ENCODE measurements at regions not wholly inside any gene's neighbourhood (a gene's known extent, or its start where the extent isn't known, plus 50 kb on each side); places are given as distances from the start of the nearest gene placed in this dataset.

DNA sequence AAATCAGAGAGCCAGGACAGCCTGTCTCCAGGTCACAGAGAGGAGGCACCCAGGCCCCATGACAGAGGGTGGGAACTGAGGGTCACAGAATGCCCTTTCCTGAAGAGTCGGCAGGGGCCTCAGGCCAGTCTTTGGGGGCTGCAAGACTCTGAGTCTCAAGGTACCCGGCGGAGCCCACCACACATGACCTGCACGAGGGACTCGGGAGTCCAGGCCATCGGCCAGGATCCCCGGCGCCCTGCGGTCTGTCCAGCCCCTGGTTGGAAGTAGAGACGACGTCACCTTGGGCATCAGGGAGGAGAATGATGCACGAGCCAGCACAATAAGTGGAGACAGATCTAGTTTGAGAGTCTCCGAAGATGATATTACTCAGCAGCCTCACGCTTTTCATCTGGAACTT, 234.7 kb upstream of the SDK2 start:
- ChIA-PET POLR2A (no interaction called here), CTCF (no interaction called here)
- Histone ChIP-seq H4K20me1 (ENCODE audit: control insufficient read depth, insufficient read depth, low read length, poor library complexity, severe bottlenecking) (no peaks in the 10 kb centered on the region), H3K27ac (ENCODE audit: low read length in 2 of 2) (no peak overlapping the region), H3K79me2 (ENCODE audit: control insufficient read depth, insufficient read depth, low read length) (no peaks in the 10 kb centered on the region), H3K4me1 (ENCODE audit: control insufficient read depth in 2 of 2, insufficient read depth in 2 of 2, low read length in 2 of 2) (no peaks in the 10 kb centered on the region), H3K27me3 (replicated peaks in 1 of 4; ENCODE audit: control extremely low read depth in 1 of 4, control insufficient read depth in 3 of 4, insufficient read depth in 4 of 4, low read length in 3 of 4) (peaks cover 0 to 2% (median 0%) of the 10 kb centered on the region in 4 experiments), H3K9ac (ENCODE audit: low read length) (no peak overlapping the region), H2AFZ (ENCODE audit: insufficient read depth, low read depth, low read length, poor library complexity, severe bottlenecking) (no peak overlapping the region), H3K4me2 (replicated peaks; ENCODE audit: low read depth, low read length, poor library complexity, severe bottlenecking) (no peak overlapping the region), H3K9me3 (ENCODE audit: control extremely low read depth in 1 of 3, control insufficient read depth in 2 of 3, insufficient read depth in 1 of 3, low read length in 2 of 3) (peaks cover 0 to 3% (median 0%) of the 10 kb centered on the region in 3 donors), H3K4me3 (ENCODE audit: control extremely low read depth in 1 of 5, extremely low read depth in 1 of 5, insufficient read depth in 1 of 5, low read depth in 2 of 5, low read length in 4 of 5) (no peak overlapping the region), H3K36me3 (replicated peaks in 1 of 2; ENCODE audit: control extremely low read depth in 1 of 2, control insufficient read depth in 1 of 2, extremely low read depth in 1 of 2, insufficient read depth in 2 of 2, low read length in 1 of 2) (no peaks in the 10 kb centered on the region)
- Mint-ChIP-seq H3K27ac (no peak overlapping the region), H3K4me3 (no peak overlapping the region), H3K9me3 (ENCODE audit: insufficient read depth) (no peaks in the 10 kb centered on the region), H3K4me1 (no peaks in the 10 kb centered on the region), H3K27me3 (peaks cover 13% of the 10 kb centered on the region)
- intact Hi-C loops (cut with micrococcal nuclease): no loop called here
- WGBS (ENCODE audit: insufficient coverage): 94% methylated on average over 14 of the region's 14 CpGs
- no peak for TF ChIP-seq EZH2 (IDR thresholded peaks at IDR 0.05; ENCODE audit: borderline replicate concordance, insufficient read depth, low read depth, low read length, poor library complexity, severe bottlenecking)
- TF ChIP-seq, protein P1, sequence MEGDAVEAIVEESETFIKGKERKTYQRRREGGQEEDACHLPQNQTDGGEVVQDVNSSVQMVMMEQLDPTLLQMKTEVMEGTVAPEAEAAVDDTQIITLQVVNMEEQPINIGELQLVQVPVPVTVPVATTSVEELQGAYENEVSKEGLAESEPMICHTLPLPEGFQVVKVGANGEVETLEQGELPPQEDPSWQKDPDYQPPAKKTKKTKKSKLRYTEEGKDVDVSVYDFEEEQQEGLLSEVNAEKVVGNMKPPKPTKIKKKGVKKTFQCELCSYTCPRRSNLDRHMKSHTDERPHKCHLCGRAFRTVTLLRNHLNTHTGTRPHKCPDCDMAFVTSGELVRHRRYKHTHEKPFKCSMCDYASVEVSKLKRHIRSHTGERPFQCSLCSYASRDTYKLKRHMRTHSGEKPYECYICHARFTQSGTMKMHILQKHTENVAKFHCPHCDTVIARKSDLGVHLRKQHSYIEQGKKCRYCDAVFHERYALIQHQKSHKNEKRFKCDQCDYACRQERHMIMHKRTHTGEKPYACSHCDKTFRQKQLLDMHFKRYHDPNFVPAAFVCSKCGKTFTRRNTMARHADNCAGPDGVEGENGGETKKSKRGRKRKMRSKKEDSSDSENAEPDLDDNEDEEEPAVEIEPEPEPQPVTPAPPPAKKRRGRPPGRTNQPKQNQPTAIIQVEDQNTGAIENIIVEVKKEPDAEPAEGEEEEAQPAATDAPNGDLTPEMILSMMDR (IDR thresholded peaks at IDR 0.05): no peak
- DNase-seq: no peak
- no peak for ATAC-seq (ENCODE audit: low read depth)

DNA sequence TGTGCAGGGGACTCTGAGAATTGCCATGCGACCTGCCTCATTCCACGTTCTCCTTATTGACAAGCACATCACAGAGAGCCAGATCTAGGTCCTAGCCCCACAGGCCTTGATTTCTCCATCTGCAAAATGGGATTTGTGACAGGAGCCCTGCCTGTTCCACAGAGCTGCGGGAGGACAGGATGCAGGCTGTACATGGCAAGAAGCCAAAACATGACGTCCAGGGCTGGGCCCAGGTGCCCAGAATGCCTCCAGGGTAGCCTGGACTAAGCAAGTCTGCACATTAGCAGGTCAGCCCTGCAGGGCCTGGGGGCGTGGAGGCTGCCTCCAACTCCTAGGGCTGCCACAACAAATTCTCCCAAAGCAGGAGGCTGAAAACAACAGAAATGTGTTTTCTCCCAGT, 235.7 kb upstream of the SDK2 start:
- Histone ChIP-seq H3K27ac (ENCODE audit: low read length in 2 of 2) (no peak overlapping the region), H3K4me1 (ENCODE audit: control insufficient read depth in 2 of 2, insufficient read depth in 2 of 2, low read length in 2 of 2) (no peaks in the 10 kb centered on the region), H3K9ac (ENCODE audit: low read length) (no peak overlapping the region), H3K4me3 (ENCODE audit: control extremely low read depth in 1 of 5, extremely low read depth in 1 of 5, insufficient read depth in 1 of 5, low read depth in 2 of 5, low read length in 4 of 5) (no peak overlapping the region), H4K20me1 (ENCODE audit: control insufficient read depth, insufficient read depth, low read length, poor library complexity, severe bottlenecking) (no peaks in the 10 kb centered on the region), H3K4me2 (replicated peaks; ENCODE audit: low read depth, low read length, poor library complexity, severe bottlenecking) (no peak overlapping the region), H3K27me3 (replicated peaks in 1 of 4; ENCODE audit: control extremely low read depth in 1 of 4, control insufficient read depth in 3 of 4, insufficient read depth in 4 of 4, low read length in 3 of 4) (peaks cover 0 to 2% (median 0%) of the 10 kb centered on the region in 4 experiments), H2AFZ (ENCODE audit: insufficient read depth, low read depth, low read length, poor library complexity, severe bottlenecking) (no peak overlapping the region), H3K36me3 (replicated peaks in 1 of 2; ENCODE audit: control extremely low read depth in 1 of 2, control insufficient read depth in 1 of 2, extremely low read depth in 1 of 2, insufficient read depth in 2 of 2, low read length in 1 of 2) (no peaks in the 10 kb centered on the region), H3K9me3 (ENCODE audit: control extremely low read depth in 1 of 3, control insufficient read depth in 2 of 3, insufficient read depth in 1 of 3, low read length in 2 of 3) (no peaks in the 10 kb centered on the region), H3K79me2 (ENCODE audit: control insufficient read depth, insufficient read depth, low read length) (no peaks in the 10 kb centered on the region)
- no peak overlapping the region for H3K4me3 Mint-ChIP-seq
- ATAC-seq (ENCODE audit: low read depth) (no peak), DNase-seq (no peak)
- POLR2A ChIA-PET: no interaction called here
- TF ChIP-seq, protein P1 (IDR thresholded peaks at IDR 0.05): no peak
- no peak for TF ChIP-seq EZH2 (IDR thresholded peaks at IDR 0.05; ENCODE audit: borderline replicate concordance, insufficient read depth, low read depth, low read length, poor library complexity, severe bottlenecking)
- no peaks in the 10 kb centered on the region for H3K4me1 Mint-ChIP-seq
- H3K27me3 Mint-ChIP-seq: peaks cover 20% of the 10 kb centered on the region
- 69% methylated on average over 5 of the region's 5 CpGs for WGBS (ENCODE audit: insufficient coverage)
- CTCF ChIA-PET: no interaction called here
- H3K27ac Mint-ChIP-seq: no peak overlapping the region
- H3K9me3 Mint-ChIP-seq (ENCODE audit: insufficient read depth): no peaks in the 10 kb centered on the region
- intact Hi-C loops (cut with micrococcal nuclease): no loop called here

Data from B cell (primary cell).